ENCODE measurements at regions not wholly inside any gene's neighbourhood (a gene's known extent, or its start where the extent isn't known, plus 50 kb on each side); places are given as distances from the start of the nearest gene placed in this dataset.
"Not testable (repeated sequence)": the region's sequence is repeated elsewhere in the genome, so short reads cannot be mapped to it uniquely, and the experiment has no call there.

- no peak for DNase-seq
Measured at GRCh38 chr1:234920136-234920842, 208.3 kb downstream of the TOMM20 start.

- DNase-seq: no peak
Measured at GRCh38 chr1:234918961-234919761, 209.5 kb downstream of the TOMM20 start.

DNA sequence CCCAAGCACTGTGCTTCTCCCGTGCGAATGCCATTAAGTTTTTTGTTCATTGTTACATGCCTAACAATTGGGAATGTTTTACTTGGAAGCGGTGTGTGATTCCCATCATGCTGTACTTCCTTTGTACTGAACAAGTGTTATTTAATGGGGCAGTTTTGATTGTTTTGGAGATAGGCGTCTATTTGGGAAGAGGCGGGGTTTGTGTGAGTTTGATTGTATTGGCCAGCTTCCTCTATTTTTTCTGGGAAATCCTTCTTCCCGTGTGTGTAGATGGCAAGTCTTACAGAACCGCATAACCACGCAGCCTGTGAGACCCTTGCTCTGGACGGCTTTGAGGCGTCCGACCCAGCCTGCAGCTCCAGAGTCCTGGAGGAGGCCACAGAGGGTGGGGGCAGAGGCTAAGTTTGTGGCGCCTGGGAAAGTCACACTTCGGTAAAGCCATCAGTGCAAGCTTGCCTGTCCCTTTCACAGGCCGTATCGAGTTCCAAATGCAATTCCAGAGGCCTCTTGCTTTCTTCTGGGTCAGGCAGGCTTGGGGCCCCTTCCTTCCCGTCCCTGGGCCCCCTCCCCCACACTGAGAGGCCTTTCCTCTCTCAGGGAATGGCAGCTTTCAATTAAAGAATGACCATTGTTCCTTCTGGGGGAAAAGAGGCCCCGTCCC lies 210.3 kb downstream of the TOMM20 start:
- peak; percentile 82 for DNase-seq

- no peak for DNase-seq
Measured at GRCh38 chr1:234917495-234918180, 211.0 kb downstream of the TOMM20 start.

DNA sequence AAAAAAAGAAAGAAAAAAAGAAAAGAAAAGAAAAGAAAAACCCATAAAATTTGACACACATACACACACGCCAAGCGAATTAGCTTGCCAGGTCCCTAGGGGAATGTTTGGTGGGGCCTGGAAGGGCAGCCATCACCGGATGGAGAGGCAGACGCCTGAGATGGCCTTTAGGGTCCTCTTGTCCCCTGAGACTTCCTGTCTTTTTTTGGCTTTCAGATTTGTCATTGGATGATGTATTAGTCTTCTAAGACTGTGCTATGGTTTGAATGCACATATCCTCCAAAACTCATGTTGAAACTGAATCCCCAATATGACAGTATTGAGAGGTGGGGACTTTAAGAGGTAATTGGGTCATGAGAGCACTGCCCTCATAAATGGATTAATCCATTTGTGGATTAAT lies 211.8 kb downstream of the TOMM20 start:
- DNase-seq: no peak

DNA sequence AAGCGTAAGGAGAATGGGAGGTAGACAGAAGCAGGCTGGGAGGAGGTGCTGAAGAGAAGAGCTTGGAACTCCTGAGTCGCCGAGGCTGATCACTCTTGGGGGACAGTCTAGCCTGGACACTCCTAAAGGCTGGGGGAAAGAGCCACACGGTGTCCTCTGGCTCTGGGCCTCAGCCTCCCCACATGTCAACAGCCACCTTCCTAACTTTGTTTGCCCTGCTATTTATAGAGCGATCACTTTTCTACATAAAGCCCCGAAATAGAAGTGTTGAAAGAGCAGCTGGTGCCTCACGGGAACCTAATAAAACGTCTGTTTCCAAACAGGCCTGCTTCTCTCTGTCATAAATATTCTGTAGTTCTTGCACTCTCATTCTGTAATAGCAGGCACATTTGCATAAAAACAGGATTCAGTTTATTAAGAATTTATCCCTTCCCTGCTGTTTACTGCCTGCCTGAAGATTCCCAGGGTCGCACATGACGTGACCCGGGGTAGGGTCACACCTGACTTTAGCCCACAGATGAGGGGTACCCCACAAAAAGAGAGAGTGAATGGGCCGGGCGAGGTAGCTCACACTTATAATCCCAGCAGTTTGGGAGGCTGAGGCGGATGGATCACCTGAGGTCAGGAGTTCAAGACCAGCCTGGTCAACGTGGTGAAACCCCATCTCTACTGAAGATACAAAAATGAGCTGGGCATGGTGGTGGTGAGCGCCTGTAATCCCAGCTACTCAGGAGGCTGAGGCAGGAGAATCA lies 212.5 kb downstream of the TOMM20 start:
- no peak for DNase-seq

DNA sequence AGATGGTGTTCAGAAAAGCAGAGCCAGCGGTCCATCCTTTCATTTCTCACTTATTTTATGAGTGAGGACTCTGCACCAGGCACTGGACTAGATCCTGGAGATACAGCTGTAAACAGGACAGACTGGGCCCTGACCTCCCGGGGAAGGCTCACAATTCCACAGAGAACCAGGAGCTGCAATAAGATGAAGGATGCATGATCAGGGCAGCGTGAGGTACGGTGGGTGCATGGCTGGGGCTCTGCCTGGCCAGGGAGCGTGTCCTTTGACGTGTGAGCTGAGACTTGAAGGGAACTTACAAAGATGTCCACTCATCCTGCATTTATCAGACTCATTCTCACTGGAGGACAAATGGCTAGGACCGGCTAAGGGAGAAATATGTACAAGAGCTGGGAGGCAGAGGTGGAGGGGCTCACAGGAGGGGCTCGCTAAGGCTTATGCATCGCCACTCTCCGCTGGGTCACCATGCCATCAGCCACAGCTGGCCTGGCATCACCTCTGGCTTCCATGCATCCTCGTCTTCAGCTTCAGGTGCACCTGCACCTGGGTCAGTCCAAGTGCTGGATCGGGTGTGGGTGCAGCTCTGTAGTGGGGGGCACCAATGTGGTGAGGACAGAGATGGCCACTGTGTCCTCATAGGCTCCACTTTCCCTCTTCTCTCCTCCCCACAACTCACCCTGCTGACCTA lies 213.9 kb downstream of the TOMM20 start:
- DNase-seq: no peak

- DNase-seq: no peak
Measured at GRCh38 chr1:234913771-234914170, 214.9 kb downstream of the TOMM20 start.

- DNase-seq: no peak
Measured at GRCh38 chr1:234913278-234913649, 215.4 kb downstream of the TOMM20 start.

- no peak for DNase-seq
Measured at GRCh38 chr1:234912548-234913277, 215.9 kb downstream of the TOMM20 start.

DNA sequence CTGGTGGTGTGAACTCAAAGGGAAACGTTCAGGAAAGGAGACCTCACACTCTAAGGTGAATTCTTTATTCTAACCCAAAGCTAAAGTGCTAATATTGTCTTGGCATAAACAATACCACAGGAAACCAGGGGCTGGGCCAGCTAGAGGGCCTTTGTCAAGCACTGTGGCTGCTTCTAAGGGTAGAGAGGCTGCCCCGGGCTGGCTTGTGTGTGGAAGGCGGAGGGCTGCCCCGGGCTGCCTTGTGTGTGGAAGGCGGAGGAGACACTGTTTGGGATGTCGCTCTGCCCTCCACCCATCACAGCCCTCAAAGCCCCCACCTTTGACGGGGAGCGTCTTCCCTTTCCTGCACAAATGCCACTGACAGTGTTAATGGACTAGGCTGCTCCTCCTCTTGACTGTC lies 216.8 kb downstream of the TOMM20 start:
- no peak for DNase-seq

DNA sequence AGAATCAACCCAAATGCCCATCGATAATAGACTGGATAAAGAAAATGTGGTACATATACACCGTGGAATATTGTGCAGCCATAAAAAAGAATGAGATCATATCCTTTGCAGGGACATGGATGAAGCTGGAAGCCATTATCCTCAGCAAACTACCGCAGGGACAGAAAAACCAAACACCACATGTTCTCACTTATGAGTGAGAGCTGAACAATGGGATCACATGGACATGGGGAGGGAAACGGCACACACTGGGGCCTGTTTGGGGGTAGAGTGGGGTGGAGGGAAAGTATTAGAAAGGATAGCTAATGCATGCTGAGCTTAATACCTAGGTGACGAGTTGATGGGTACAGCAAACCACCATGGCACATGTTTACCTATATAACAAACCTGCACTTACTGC lies 217.5 kb downstream of the TOMM20 start:
- DNase-seq: not testable (repeated sequence)

DNA sequence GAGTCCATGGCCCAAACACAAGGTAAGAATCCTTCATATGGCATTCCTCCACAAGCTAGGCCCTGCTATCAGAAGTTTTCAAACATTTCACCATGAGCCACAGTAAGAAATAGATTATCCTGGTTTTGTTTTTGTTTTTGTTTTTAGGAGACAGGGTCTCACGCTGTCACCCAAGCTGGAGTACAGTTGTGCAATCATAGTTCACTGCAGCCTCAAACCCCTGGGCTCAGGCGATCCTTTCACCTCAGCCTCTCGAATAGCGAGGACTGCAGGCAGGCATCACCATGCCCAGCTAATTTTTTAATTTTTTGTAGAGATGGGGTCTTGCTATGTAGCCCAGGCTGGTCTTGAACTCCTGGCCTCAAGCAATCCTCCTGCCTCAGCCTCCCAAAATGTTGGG lies 218.8 kb downstream of the TOMM20 start:
- no peak for DNase-seq

- DNase-seq: no peak
Measured at GRCh38 chr1:234909307-234909810, 219.3 kb downstream of the TOMM20 start.

GRCh38 chr1:234908571-234908970 lies 220.1 kb downstream of the TOMM20 start:
- DNase-seq: no peak

GRCh38 chr1:234907940-234908405 lies 220.7 kb downstream of the TOMM20 start:
- DNase-seq: peak; percentile 65

GRCh38 chr1:234907208-234907939 lies 221.3 kb downstream of the TOMM20 start:
- DNase-seq: no peak

DNA sequence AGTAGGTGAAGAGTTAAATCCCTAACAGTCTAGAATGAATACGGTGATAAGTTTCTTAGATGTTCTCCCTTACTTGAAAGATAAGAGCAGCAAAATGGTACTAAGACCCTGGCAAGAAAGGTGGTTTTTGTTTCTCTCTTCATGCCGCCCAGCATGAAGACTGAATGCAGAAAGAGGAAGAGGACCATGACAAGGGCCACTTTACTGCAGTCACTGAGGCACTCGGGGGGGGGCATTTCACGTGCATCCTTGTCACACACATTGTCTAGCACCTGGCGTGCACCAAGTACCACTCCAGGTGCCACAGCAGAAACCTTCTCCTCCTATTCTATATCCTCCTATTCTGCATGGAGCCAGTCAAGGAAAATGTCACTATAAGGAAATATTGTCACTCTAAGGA lies 222.0 kb downstream of the TOMM20 start:
- no peak for DNase-seq

Measured in renal pelvis (tissue), 1 donor.